ENCODE measurements at regions not wholly inside any gene's neighbourhood (a gene's known extent, or its start where the extent isn't known, plus 50 kb on each side); places are given as distances from the start of the nearest gene placed in this dataset.
A peak's percentile ranks its signal among the peaks of the same experiment; 100 is the strongest.

DNA sequence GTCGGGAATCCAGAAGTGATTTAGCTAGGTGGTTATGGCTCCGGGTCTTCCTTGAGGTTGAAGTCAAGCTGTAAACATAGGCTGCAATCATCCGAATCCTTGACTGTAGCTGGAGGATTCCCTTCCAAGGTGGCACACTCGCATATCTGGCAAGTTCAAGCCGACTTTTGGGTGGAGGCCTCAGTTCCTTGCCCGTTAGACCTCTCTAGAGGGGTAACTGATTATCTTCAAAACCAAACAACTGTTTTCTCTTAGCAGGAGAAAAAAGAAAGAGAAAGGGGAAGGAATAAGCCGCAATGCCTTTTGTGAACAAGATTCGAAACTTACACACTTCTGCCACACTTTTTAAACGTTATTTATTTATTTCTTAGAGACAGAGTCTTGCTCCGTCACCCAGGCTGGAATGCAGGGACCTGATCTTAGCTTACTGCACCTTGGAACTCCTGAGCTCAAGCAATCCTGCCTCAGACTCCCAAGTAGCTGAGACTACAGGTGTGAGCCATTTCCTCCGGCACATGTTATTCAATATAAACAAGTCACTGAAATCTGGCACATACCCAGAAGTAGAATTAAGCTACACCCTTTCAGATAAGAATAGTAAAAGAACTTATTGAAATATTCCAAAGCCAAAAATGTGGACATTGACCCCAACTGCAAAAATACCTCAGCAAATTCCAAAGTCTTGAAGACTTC is 76.3 kb downstream of the HFE start:
- Mint-ChIP-seq H3K9me3 (ENCODE audit: unreplicated experiment) (no peaks in the 10 kb centered on the region), H3K27me3 (ENCODE audit: insufficient read depth, unreplicated experiment) (no peaks in the 10 kb centered on the region), H3K36me3 (ENCODE audit: insufficient read depth, unreplicated experiment) (peaks cover 39% of the 10 kb centered on the region), H3K27ac (ENCODE audit: unreplicated experiment) (peak overlapping the region; percentile 45), H3K4me1 (ENCODE audit: low read depth, unreplicated experiment) (peaks cover 17% of the 10 kb centered on the region), H3K4me3 (ENCODE audit: unreplicated experiment) (peak overlapping the region; percentile 36)
- DNase-seq = no peak
- Histone ChIP-seq H3K27me3 (replicated peaks; ENCODE audit: control insufficient read depth, insufficient read depth, low read length) (no peaks in the 10 kb centered on the region), H3K4me3 (ENCODE audit: low read depth, low read length) (no peak overlapping the region), H3K9me3 (no peaks in the 10 kb centered on the region), H3K36me3 (ENCODE audit: control insufficient read depth, insufficient read depth, low read length) (no peaks in the 10 kb centered on the region), H3K4me1 (peaks cover 12% of the 10 kb centered on the region)
- BruUV-seq (replicated peaks) = no TSS peak
- CTCF ChIA-PET = no interaction called here
- TF ChIP-seq, protein P1, sequence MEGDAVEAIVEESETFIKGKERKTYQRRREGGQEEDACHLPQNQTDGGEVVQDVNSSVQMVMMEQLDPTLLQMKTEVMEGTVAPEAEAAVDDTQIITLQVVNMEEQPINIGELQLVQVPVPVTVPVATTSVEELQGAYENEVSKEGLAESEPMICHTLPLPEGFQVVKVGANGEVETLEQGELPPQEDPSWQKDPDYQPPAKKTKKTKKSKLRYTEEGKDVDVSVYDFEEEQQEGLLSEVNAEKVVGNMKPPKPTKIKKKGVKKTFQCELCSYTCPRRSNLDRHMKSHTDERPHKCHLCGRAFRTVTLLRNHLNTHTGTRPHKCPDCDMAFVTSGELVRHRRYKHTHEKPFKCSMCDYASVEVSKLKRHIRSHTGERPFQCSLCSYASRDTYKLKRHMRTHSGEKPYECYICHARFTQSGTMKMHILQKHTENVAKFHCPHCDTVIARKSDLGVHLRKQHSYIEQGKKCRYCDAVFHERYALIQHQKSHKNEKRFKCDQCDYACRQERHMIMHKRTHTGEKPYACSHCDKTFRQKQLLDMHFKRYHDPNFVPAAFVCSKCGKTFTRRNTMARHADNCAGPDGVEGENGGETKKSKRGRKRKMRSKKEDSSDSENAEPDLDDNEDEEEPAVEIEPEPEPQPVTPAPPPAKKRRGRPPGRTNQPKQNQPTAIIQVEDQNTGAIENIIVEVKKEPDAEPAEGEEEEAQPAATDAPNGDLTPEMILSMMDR (IDR thresholded peaks at IDR 0.05; ENCODE audit: insufficient read depth in 1 of 2, low read depth in 1 of 2, low read length in 1 of 2, severe bottlenecking in 1 of 2, unreplicated experiment in 1 of 2) = no peak
- POLR2A ChIA-PET = interaction anchor here (0.8 to 1.3 kb wide), 7 partner anchors 9 to 59 kb away, joined by 3 to 6 read pairs (median 4); a partner anchor contains a TSS
- intact Hi-C loops (cut with micrococcal nuclease; ENCODE audit: unreplicated experiment) = no loop called here

GRCh38 chr6:26164120-26164505 is 76.9 kb downstream of the HFE start:
- no peak for DNase-seq
- Mint-ChIP-seq H3K27ac (ENCODE audit: unreplicated experiment) (peak overlapping the region; percentile 45), H3K27me3 (ENCODE audit: insufficient read depth, unreplicated experiment) (no peaks in the 10 kb centered on the region), H3K4me1 (ENCODE audit: low read depth, unreplicated experiment) (peaks cover 16% of the 10 kb centered on the region), H3K9me3 (ENCODE audit: unreplicated experiment) (no peaks in the 10 kb centered on the region), H3K4me3 (ENCODE audit: unreplicated experiment) (peak overlapping the region; percentile 36), H3K36me3 (ENCODE audit: insufficient read depth, unreplicated experiment) (peaks cover 33% of the 10 kb centered on the region)
- no peaks in the 10 kb centered on the region for H3K9me3 ChIP-seq
- no TSS peak for BruUV-seq (replicated peaks)
- ChIA-PET CTCF (no interaction called here), POLR2A (interaction anchor here (0.8 to 1.3 kb wide), 7 partner anchors 9 to 59 kb away, joined by 3 to 6 read pairs (median 4); a partner anchor contains a TSS)
- TF ChIP-seq, protein P1 (IDR thresholded peaks at IDR 0.05; ENCODE audit: insufficient read depth in 1 of 2, low read depth in 1 of 2, low read length in 1 of 2, severe bottlenecking in 1 of 2, unreplicated experiment in 1 of 2) = no peak
- no peaks in the 10 kb centered on the region for H3K27me3 ChIP-seq (replicated peaks; ENCODE audit: control insufficient read depth, insufficient read depth, low read length)
- H3K36me3 ChIP-seq (ENCODE audit: control insufficient read depth, insufficient read depth, low read length) = no peaks in the 10 kb centered on the region
- peaks cover 12% of the 10 kb centered on the region for H3K4me1 ChIP-seq
- intact Hi-C loops (cut with micrococcal nuclease; ENCODE audit: unreplicated experiment) = no loop called here
- H3K4me3 ChIP-seq (ENCODE audit: low read depth, low read length) = no peak overlapping the region

DNA sequence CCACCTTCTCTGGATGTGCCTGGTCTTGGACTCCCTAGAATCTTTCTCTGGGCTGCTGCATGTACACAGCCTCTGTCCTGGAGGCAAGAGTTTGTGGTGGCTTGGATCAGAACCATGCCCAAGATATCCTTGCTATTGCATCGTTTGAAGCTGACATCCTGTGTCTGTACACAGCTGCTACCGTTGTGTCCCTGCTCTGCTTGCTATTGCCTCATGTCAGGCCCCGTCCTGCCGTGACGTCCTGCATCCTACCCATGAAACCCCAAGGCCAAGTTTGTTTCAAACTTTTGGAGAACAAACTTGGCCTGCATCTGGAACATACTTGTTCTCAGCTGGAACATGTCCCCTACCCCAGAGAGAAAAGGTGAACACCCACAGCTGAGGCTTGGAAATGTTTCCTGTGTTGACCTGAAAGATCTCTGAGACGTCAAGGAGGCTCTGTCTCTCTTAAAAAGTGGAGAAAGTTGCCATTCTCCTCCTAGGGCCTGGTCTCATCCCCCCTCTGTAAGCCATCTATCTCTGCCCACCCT is 78.1 kb downstream of the HFE start:
- ChIA-PET POLR2A (no interaction called here), CTCF (no interaction called here)
- Mint-ChIP-seq H3K9me3 (ENCODE audit: unreplicated experiment) (no peaks in the 10 kb centered on the region), H3K27me3 (ENCODE audit: insufficient read depth, unreplicated experiment) (no peaks in the 10 kb centered on the region), H3K27ac (ENCODE audit: unreplicated experiment) (no peak overlapping the region), H3K36me3 (ENCODE audit: insufficient read depth, unreplicated experiment) (peaks cover 26% of the 10 kb centered on the region), H3K4me1 (ENCODE audit: low read depth, unreplicated experiment) (peaks cover 9% of the 10 kb centered on the region), H3K4me3 (ENCODE audit: unreplicated experiment) (no peak overlapping the region)
- Histone ChIP-seq H3K4me1 (peaks cover 12% of the 10 kb centered on the region), H3K4me3 (ENCODE audit: low read depth, low read length) (no peak overlapping the region), H3K36me3 (ENCODE audit: control insufficient read depth, insufficient read depth, low read length) (no peaks in the 10 kb centered on the region), H3K9me3 (no peaks in the 10 kb centered on the region), H3K27me3 (replicated peaks; ENCODE audit: control insufficient read depth, insufficient read depth, low read length) (no peaks in the 10 kb centered on the region)
- DNase-seq = no peak
- intact Hi-C loops (cut with micrococcal nuclease; ENCODE audit: unreplicated experiment) = no loop called here
- BruUV-seq (replicated peaks) = no TSS peak
- TF ChIP-seq, protein P1 (IDR thresholded peaks at IDR 0.05; ENCODE audit: insufficient read depth in 1 of 2, low read depth in 1 of 2, low read length in 1 of 2, severe bottlenecking in 1 of 2, unreplicated experiment in 1 of 2) = no peak

Measured in Caco-2 (cell line).